Tongue (tissue), 1 donor: ENCODE measurements at regions not wholly inside any gene's neighbourhood (a gene's known extent, or its start where the extent isn't known, plus 50 kb on each side); places are given as distances from the start of the nearest gene placed in this dataset.
A peak's percentile ranks its signal among the peaks of the same experiment; 100 is the strongest.
"Not testable (repeated sequence)": the region's sequence is repeated elsewhere in the genome, so short reads cannot be mapped to it uniquely, and the experiment has no call there.

Experiments used
- DNase-seq: peaks from one replicate; pipeline ENCODE4 v3.0.0-alpha.2; 2015

DNA sequence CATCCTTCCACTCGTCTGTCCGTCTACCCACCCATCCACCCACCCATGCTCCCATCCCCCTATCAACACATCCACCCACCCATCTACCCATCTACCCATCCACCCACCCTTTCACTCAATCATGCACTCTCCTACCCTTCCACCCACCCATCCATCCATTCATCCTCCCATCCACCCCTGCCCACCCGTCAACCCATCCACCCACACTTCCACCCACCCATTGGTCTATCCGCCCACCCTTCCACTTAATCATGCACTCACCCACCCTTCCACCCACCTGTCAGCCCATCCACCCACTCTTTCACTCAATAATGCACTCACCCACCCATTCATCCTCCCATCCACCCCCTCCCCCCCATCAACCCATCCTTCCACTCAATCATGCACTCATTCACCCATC is 250.0 kb upstream of the EEF2KMT start:
- no peak for DNase-seq

DNA sequence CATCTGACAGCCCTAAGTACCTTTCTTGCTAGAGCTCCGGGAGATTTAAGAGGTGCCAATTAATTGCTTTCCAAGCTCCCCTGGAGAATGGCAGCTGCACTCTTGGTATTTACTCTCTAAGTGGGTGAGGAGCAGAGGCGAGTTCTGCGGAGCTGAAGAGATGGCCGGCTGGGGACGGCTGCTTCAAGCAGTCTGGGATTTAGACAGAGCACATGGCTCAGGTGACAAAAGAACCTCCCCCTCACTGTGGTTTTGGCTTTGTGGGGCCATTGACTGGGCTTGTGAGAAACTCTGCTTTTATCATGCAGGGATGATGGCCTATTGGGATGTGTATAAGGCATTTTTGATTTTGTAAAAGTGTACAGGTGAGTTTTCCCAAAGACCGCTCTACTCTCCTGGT is 239.3 kb upstream of the EEF2KMT start:
- no peak for DNase-seq

DNA sequence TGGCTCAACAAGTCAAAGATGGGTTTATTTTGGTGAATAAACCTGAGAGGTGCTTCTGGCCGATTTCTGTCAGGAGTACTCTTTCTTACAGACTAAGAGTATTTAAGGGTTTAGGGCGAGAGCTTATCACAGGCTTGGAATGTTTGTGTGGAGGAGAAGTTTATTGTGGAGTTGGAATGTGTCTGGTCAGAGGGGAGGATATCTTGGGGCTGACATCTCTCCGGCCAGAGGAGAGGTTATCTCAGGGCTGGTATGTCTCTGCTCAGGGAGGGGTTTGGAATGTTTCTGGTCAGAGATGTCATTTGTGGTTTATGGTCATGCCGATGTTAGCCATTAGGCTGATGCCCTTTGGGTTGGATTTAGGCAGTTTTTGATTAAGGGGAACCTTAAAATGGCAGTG is 236.4 kb upstream of the EEF2KMT start:
- DNase-seq, result no peak

DNA sequence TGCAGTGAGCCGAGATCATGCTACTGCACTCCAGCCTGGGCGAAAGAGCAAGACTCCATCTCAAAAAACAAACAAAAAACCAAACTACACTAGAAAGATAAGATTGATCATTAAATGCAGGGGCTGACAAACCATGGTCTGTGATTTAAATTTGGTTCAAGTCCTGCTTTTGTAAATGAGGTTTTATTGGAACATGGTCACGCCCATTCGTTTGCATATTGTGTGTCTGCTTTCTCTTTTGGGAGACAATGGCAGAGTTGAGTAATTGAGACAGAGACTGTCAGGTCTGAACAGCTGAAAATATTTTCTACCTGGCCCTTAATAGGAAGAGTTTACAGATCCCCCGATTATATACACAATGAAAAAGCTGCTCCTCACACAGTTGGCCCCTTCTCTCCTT is 235.5 kb upstream of the EEF2KMT start:
- DNase-seq, result no peak

DNA sequence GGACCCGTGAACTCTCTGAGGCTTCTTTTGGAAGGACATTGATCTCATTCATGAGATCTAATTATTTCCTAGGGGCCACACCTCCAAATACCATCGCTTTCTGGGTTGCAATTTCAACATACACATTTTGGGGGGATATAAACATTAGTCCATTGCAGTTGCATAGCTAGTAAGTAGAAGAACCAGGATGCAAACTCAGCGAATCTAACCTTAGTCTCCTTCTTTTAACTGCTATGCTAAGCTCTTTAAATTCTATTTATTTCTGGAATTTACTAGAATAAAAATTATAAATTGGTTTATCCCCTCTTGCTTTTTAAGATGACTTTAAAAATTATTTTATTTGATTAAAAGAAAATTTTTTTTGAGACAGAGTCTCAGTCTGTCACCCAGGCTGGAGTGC is 232.5 kb upstream of the EEF2KMT start:
- DNase-seq, result no peak

DNA sequence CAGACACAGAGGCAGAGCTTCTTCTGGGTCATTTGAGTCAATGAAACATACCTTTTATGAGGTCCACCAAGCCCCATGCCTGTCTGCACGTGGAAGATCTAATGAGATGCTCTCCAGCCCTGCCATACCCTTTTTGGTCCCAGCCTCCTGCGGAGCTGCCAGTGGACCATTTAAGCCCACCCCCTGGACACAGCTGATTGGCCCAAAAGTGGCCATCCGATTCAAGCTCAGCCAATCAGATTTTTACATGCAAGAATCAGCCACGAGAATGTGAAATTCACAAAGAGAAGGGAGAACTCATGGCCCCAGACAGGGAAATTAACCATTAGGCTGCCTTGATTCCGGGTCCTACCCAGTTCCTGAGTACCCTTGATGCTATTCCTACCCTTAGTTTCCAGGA is 231.0 kb upstream of the EEF2KMT start:
- DNase-seq, result no peak

DNA sequence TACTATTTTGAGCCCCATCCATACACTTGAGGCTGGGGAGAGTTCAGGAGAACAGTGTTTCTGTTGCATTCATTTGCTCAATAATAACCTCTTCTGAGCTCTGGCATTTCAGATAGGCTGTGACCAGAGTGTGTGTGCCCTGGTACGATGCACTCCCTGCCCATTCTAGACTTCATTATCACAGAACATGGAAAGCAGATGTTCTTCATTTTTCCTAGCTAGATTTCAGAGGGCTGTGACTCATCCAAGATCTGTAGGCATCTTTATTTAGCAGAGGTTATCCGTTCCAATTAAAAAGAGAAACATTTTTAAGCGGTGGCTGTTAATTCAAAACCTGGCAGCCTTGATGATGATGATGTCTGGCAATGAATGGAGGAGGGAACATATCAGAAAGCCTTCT is 228.8 kb upstream of the EEF2KMT start:
- no peak for DNase-seq

DNA sequence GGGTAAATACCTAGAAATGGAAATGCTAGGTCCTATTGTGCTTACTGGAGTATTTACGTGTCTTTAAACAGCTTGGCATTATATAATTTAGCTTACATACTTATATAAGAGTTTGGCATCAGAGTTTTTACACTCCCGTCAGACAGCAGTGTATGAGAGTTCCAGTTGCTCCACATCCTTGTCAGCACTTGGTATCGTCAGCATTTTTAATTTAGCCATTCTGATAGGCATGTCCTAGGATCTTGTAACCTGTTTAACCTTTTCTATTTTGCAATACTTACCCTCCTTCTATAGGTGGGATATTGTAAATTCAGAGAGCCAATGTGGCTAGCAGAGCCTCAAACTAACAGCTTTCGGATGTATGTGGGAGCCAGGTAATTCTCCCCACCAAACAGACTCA is 228.3 kb upstream of the EEF2KMT start:
- no peak for DNase-seq

DNA sequence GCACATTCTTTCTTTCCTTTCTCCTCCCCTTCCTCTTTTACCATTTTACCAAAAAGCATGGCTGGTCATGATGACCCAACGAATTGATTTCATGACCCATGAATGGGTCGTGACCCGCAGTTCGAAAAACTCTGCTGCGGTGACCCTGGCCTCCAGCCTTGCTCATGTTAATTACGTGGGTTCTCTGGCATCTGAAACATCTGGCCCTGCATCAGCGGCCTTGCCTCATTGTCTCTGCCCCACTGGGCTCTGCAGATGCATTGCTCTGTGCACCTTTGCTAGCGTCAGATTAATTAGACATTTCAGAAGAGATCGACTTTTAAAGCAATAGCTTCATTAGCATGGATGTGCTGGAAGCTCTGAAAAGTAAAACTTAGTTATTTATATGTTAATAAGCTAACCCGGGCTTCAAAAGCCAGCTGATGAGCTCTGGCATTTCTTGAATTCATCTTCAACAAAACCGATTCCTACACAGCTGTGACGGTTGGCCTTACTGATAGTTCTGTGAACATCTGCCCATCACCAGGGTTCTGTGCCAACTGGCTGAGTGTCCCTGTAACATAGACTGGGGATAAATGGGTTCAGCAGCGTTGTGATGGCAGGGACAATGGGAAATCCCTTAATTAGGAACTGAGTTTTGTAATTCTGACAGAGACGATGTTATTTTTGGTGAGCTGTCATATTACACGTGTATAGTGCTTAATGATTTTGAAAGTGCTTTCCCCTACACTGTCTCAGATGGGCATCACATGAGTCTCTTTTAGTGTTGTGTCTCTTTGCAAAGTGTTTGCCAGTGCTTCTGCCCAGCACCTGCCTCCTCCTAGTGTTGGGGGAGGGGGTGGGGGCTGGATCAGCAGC is 225.9 kb upstream of the EEF2KMT start:
- no peak for DNase-seq

DNA sequence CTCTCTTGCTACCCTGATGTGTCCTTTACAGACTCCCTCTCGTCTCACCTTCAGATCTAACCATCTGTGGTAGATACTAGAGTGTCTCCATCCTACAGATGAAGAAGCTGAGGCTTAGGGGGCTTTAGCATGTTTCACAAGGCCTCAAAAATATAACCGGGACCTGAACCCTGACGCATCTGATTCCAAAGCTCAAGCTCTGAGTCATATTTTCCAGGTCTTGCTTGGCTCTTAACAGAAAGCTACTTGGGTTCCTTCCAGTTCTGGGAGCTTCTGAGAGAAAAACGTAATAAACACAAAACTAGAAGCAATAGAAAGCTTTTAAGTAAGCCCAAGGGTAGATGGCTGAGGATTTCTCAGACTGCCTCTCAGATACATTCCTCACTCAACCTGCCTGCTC is 224.3 kb upstream of the EEF2KMT start:
- DNase-seq, result peak; percentile 76

DNA sequence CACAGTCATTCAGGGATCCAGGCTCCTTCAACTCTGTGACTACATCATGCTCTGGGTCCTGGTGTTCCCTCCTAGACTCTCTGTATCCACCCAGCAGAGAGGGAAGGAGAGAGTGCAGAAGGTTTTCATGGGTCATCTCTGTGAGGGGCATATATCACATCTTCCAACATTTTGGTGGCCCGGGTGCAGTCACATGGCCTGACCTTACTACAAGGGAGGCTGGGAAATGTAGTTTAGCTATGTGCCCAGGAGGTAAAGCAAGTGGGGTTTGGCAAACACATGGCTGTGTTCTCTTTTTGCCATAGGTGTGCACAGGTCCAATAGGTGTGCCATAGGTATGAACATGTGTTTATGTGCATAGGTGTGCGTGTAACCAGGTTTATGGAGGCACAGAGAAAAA is 222.2 kb upstream of the EEF2KMT start:
- DNase-seq, result no peak

DNA sequence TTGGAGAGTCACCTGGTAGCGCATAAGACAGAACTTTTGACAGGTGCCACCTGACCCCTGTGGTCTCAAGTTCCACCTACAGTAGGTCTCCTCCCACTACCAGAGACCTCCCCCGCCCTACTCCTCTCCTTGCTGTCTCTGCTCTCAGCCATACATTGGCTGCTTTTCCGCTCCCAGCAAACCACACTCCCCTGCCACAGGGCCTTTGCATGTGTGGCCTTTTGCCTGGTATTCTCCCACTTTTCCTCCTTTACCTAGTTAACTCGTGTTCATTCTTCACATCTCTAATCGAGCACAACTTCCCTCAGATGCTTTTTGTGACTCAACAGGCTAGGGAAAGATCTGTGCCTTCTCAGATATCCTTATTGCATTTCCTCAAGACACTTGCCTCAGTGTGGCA is 218.3 kb upstream of the EEF2KMT start:
- no peak for DNase-seq

DNA sequence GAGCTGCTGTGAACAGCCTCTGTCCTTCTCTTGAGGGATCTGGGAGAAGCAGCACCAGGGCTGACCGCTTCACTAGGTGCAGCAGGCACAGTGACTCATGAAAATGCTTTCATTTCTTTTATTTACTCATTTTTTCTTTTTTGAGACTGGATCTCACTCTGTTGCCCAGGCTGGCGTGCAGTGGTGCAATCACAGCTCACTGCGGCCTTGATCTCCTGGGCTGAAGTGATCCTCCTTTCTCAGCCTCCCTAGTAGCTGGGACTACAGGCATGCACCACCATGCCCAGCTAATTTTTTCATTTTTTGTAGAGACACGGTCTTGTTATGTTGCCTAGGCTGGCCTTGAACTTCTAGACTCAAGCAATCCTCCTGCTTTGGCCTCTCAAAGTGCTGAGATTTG is 216.8 kb upstream of the EEF2KMT start:
- DNase-seq, result no peak

DNA sequence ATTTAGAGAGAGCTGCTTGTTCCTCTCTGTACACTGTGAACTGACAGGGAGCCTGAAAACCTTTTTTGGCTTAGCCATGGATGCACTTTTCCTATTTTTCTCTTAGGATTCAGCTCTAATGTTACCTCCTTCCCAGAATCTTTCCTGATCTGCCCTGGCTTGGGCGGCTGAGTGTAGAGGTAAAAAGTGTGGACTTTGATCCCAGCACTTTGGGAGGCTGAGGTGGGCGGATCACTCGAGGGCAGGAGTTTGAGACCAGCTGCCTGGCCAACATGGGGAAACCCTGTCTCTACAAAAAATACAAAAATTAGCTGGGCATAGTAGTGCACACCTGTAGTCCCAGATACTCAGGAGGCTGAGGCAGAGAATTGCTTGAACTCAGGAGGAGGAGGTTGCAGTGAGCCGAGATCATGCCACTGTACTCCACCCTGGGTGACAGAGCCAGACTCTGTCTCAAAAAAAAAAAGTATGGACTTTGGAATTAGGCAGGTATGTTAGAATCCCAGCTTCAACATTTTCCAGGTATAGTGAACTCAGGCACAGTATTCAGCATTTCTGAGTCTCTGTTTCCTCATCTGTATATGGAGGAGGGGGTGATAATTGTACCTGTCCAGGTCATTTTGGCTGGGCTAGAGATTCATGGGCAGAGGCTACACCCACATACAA is 212.5 kb upstream of the EEF2KMT start:
- no peak for DNase-seq

DNA sequence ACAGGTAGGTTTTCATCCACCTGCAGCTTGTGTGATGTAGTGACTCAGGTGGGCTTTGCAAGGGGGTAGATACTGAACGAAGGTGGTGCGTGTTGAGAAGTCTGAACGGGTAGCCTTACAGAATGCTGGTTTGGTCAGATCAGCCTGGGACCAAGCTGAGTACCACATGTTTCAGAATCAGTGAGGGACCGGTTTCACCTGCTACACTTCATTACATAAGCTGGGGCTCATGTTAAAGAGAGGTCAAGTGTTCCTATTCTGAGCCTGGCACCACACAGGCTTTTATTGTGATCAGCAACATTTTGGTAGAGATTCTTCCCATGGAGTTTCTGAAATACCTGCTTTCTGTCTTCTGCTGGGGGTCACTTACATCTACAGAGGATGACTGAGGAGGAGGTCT is 207.4 kb upstream of the EEF2KMT start:
- no peak for DNase-seq

DNA sequence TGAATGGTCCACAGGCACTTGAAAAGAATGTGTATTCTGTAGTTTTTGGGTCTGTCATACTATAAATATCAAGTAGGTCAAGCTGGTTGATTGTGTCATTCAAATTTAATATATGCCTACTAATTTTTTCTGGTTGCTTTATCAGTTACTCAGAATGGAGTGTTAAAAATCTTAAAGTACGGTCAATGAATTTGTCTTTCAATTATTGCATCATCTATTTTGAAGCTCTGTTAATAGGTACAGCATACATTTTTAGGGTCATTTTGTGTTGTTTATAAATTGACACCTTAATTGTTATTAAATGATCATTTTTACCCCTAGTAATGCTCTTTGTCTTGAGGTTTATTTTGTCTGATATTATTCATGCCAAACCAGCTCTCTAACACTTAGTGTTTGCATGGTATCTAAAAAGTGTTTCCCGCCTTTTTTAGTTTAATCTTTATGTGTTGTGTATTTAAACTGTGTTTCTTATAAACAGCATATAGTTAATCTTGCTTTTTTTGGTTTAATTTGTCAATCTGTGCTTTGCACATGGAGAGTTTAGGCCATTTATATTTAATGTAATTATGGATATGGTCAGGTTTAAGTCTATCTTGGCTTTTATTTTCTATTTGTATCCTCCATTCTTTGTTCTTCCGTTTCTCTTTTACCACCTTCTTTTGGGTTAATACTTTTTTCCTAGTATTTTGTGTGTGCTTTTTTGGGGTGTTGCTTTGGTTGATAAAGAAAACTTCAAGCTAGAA is 204.9 kb upstream of the EEF2KMT start:
- DNase-seq, result no peak

DNA sequence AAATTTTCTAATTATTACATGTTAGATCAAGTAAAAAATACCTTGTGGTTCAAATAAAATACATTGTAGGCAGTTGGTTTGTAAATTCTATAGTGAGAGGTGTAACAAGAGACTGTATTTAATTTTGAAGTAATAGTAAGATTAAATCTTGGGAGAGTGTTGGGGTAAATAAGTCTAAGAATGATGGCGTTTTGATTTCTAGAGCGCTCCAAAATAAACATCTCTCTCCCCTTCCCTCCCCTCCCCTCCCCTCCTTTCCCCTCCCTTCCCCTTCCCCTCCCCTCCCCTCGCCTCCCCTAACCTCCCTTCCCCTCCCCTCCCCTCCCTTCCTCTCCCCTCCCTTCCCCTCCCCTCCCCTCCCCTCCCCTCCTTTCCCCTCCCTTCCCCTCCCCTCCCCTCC is 200.6 kb upstream of the EEF2KMT start:
- DNase-seq, result no peak

DNA sequence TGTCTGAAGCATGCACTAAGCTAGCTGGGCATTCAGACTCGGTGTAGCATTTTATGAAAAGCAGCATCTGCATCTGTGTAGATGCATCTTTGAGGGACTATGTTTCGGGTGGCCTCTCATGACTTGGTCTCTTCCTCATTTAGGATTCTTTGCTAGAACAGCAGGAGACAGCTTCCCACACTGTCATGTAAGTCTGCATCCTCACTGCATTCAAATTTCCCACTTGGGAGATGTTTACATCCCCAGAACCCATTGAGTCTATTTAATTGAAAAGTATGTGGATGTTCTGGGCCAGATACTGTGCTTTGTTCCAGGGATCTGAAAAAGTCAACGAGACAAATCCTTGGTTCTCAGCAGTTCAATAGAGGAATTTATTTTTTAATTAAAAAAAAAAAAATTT is 198.6 kb upstream of the EEF2KMT start:
- no peak for DNase-seq

DNA sequence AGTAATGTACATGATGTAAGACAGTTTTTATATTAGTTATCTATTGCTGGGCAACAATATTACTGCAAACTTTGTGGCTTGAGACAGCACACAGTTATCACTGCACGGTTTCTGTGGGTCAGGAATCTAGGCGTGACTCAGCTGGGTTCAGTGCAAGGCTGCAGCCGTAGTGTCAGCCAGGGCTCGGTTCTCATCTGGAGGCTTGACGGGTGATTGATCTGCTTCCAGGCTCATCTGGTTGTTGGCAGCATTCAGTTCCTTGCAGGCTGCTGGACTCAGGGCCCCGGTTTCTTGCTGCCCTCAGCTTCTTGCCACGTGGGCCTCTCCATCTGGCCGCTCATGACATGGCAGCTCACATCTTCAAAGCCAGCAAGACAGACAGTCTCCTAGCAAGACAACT is 197.7 kb upstream of the EEF2KMT start:
- not testable (repeated sequence) for DNase-seq

DNA sequence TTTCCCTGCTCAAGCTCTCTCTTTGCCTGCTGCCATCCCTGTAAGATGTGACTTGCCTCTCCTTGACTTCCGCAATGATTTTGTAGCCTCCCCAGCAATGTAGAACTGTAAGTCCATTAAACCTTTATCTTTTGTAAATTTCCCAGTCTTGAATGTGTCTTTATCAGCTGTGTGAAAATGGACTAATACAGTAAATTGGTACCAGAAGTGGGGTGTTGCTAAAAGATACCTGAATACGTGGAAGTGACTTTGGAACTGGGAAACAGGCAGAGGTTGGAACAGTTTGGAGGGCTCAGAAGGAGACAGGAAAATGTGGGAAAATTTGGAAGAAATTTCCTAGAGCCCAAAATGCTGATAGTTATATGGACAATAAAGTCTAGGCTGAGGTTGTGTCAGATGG is 184.6 kb upstream of the EEF2KMT start:
- DNase-seq, result not testable (repeated sequence)

DNA sequence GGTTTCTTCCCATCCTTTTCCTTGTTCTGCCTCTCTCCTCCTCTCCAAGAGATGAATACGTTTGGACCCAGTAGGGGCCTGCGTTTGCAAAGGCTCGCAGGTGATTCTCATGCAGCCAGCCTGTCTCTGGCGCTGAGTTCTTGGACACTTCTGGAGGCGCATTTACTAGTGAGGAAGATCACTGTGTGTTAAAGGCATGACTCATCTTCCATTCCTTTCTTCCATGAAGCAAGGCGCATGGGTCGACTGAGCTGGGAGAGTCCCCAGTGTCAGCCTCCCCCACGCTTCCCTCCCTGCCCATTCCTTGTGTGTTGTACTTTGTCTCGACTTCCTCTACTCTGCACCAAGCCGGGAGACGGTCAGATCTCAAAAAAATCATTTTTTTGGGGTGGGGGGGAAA is 159.9 kb upstream of the EEF2KMT start:
- DNase-seq, result no peak

DNA sequence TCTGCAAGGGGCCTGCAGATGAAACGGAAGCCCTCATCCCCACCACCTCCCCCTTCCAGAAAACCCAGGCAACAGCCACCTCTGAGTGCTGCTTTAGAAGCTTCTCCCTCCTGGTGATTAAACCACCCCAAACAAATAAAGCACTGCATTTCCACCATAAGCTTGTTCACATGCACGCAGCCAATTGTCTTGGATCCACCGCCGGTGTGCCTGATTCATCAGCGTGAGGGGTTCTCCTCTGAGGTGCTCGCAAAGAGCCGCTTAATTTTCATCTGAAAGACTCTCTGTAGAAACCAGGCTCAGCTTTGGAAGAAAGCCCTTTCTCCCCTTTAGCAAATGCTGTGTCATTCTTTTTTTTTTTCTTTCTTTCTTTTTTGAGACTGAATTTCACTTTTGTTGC is 155.2 kb upstream of the EEF2KMT start:
- no peak for DNase-seq

DNA sequence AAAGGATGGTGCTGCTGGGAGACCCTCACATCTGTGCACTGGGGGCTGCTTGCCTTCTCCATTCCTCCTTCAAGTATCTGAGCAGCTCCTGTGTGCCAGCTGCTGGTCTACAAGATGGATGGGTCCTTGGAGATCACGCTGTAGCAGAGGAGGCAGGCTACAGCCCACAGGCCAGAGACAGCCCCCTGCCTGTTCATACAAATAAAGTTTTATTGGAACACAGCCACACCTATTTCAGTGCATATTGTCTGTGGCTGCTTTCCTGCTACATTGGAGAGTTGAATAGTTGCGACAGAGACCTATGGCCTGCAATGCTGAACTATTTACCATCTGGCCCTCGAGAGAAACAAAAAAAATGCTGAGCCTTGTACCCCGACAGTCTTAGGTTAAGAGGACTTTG is 149.8 kb upstream of the EEF2KMT start:
- DNase-seq, result not testable (repeated sequence)

DNA sequence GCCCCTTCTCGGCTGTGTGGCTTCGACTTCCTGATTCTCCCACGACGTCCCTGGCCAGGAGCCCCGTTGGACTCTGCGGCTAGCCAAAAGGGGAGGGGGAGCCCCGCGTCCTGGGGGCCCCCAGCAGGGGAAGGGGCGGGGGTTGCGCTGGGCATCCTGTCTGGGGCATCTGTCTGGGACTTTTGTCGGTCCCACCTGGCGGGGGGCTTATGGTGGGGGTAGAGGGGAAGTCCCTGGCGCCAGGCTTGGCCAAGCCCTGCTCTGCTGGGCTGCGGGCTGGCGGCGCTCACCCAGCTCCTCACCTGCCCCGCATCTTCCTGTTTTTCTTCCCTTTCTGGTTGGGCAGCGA is 142.7 kb upstream of the EEF2KMT start:
- not testable (repeated sequence) for DNase-seq
